Gastrocnemius medialis (tissue), 4 donors: ENCODE measurements at regions not wholly inside any gene's neighbourhood (a gene's known extent, or its start where the extent isn't known, plus 50 kb on each side); places are given as distances from the start of the nearest gene placed in this dataset.

Experiments
- ATAC-seq, 2 donors: fragments of 150-250 bp; one replicate each; pipeline ENCODE4 v1.9.1; 2016
- DNase-seq, 2 donors: peaks; one replicate each; pipeline ENCODE4 v3.0.0-alpha.2; 2019
- H3K27ac ChIP-seq, 4 donors: fragments of 200-600 bp; sonication (generic); 1 replicate in 1 of 4; 2 replicates in 3 of 4; pipeline ENCODE4 v1.5.1; 2016 to 2018; ENCODE audit warnings: mild to moderate bottlenecking in 2 of 4, moderate library complexity in 1 of 4
- H3K27me3 ChIP-seq, 3 donors: fragments of 200-600 bp; sonication (generic) in 2 of 3; 1 replicate in 1 of 3; 2 replicates in 2 of 3; pipeline versions ENCODE4 v1.5.1 to v1.6.0; 2016 to 2019; ENCODE audit warnings: mild to moderate bottlenecking in 1 of 3, moderate library complexity in 1 of 3
- H3K36me3 ChIP-seq, 2 donors: fragments of 200-600 bp; sonication (generic) in 1 of 2; one replicate each; pipeline ENCODE4 v1.5.1; 2017 to 2018
- H3K4me1 ChIP-seq, 2 donors: fragments of 200-600 bp; sonication (generic) in 1 of 2; one replicate each; pipeline ENCODE4 v1.5.1; 2016 to 2017; ENCODE audit warnings: mild to moderate bottlenecking in 2 of 2
- H3K4me3 ChIP-seq, 4 donors: fragments of 200-600 bp; sonication (generic) in 3 of 4; 1 replicate in 1 of 4; 2 replicates in 3 of 4; pipeline ENCODE4 v1.5.1; 2016 to 2019; ENCODE audit warnings: mild to moderate bottlenecking in 2 of 4
- H3K9me3 ChIP-seq, 3 donors: fragments of 200-600 bp; sonication (generic) in 2 of 3; 1 replicate in 1 of 3; 2 replicates in 2 of 3; pipeline ENCODE4 v1.5.1; 2016 to 2019
- POLR2A ChIP-seq, 2 donors: fragments of 450-650 bp; IDR thresholded peaks; one replicate each; pipeline ENCODE4 v1.6.1; 2017; ENCODE audit warnings: antibody characterized with exemption in 2 of 2, mild to moderate bottlenecking in 2 of 2, moderate library complexity in 2 of 2
- in situ Hi-C, 4 donors: fragments of 200-750 bp; cut with MboI; loops; one replicate each; pipeline versions ENCODE4 v1.15.0 to v1.8.0; 2017; ENCODE audit warnings: low sequenced_read_pairs in 4 of 4
- intact Hi-C: fragments of 100-400 bp; cut with DNase I; formaldehyde crosslinking; loops from one replicate; pipeline ENCODE4 v1.15.1; 2023; ENCODE audit warnings: low total_unique reads
- TF ChIP-seq, protein P1 (sequence below), 5 experiments: fragments of 450-650 bp in 3 of 5; fragments of 200-600 bp in 2 of 5; sonication (generic) in 2 of 5; IDR thresholded peaks in 4 of 5; conservative IDR thresholded peaks in 1 of 5; 1 replicate in 4 of 5; 2 replicates in 1 of 5; pipeline ENCODE4 v1.5.1; 2016 to 2019; ENCODE audit warnings: antibody characterized with exemption in 5 of 5, mild to moderate bottlenecking in 3 of 5, moderate library complexity in 3 of 5

DNA sequence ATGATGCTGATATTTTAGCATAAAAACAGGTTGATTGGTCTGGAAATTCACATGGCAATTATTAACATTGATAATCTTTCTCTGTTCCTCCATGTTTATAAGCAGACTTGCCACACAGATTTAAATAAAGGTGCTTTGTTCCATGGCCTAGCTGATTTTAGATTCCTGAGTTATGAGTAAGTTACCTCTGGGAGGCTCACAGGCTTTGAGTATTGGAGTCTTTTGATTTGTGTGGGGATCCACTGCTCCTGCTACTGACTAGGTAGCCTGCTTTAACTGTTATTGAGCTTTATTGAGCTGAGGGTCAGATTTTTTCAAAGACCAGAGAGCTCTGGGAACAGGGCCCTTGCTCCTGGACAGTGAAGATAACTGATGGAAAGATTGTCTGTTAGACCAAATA is 166.1 kb downstream of the ANKRD30B start:
- Histone ChIP-seq H3K4me3 (no peak overlapping the region), H3K9me3 (no peaks in the 10 kb centered on the region), H3K27me3 (no peaks in the 10 kb centered on the region), H3K27ac (no peak overlapping the region), H3K36me3 (no peaks in the 10 kb centered on the region), H3K4me1 (no peaks in the 10 kb centered on the region)
- intact Hi-C loops (no loop called here), in situ Hi-C loops (no loop called here)
- ATAC-seq (no peak), DNase-seq (no peak)
- TF ChIP-seq POLR2A (IDR thresholded peaks at IDR 0.05): no peak
- TF ChIP-seq, protein P1, sequence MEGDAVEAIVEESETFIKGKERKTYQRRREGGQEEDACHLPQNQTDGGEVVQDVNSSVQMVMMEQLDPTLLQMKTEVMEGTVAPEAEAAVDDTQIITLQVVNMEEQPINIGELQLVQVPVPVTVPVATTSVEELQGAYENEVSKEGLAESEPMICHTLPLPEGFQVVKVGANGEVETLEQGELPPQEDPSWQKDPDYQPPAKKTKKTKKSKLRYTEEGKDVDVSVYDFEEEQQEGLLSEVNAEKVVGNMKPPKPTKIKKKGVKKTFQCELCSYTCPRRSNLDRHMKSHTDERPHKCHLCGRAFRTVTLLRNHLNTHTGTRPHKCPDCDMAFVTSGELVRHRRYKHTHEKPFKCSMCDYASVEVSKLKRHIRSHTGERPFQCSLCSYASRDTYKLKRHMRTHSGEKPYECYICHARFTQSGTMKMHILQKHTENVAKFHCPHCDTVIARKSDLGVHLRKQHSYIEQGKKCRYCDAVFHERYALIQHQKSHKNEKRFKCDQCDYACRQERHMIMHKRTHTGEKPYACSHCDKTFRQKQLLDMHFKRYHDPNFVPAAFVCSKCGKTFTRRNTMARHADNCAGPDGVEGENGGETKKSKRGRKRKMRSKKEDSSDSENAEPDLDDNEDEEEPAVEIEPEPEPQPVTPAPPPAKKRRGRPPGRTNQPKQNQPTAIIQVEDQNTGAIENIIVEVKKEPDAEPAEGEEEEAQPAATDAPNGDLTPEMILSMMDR (IDR thresholded peaks at IDR 0.05 in 4 of 5, conservative IDR thresholded peaks at IDR 0.05 in 1 of 5): no peak

DNA sequence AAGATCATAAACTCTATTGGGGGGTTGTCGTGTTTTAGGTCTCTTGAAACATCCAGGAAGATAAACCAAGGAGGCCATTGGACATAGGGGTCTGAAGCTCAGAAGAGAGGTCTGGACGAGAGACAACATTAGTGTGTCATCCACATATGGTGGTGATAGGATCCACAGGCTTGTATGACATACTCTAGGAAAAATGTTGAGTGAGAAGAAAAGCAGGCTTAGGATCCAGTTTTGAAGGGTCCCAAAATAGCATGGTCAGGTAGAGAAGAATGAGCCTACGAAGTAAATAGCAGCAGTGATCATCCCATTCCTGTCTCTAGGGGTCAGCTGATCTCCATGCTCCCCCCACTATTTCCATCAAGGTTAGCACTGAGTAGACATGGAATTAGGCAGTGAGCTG is 166.8 kb downstream of the ANKRD30B start:
- H3K27me3 ChIP-seq: no peaks in the 10 kb centered on the region
- H3K4me1 ChIP-seq: no peaks in the 10 kb centered on the region
- H3K9me3 ChIP-seq: no peaks in the 10 kb centered on the region
- ATAC-seq: no peak
- no peak overlapping the region for H3K4me3 ChIP-seq
- no peak for DNase-seq
- in situ Hi-C loops: no loop called here
- TF ChIP-seq POLR2A (IDR thresholded peaks at IDR 0.05): no peak
- TF ChIP-seq, protein P1 (IDR thresholded peaks at IDR 0.05 in 4 of 5, conservative IDR thresholded peaks at IDR 0.05 in 1 of 5): no peak
- H3K36me3 ChIP-seq: no peaks in the 10 kb centered on the region
- intact Hi-C loops: no loop called here
- no peak overlapping the region for H3K27ac ChIP-seq

DNA sequence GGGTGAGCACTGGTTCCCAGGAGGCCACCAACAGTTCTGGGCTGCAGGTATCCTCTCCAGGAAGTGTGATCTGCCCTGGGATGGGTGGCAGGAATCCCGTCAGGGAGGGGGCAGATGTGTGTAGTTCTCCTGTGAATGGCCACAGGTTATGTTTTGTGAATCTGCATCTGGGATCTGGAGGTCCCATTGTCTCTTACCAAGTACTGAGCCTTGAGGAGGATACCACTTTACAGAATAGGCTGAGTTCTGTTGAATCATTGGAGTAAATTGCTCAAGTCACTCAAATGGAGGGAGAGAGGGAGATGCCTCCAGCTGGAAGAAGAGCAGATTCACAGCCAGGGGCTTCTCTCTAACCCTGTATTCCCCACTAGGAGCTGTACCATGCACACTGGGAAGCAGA is 168.2 kb downstream of the ANKRD30B start:
- no peaks in the 10 kb centered on the region for H3K36me3 ChIP-seq
- intact Hi-C loops: no loop called here
- TF ChIP-seq POLR2A (IDR thresholded peaks at IDR 0.05): no peak
- TF ChIP-seq, protein P1 (IDR thresholded peaks at IDR 0.05 in 4 of 5, conservative IDR thresholded peaks at IDR 0.05 in 1 of 5): no peak
- no peak overlapping the region for H3K27ac ChIP-seq
- no peak for DNase-seq
- ATAC-seq: no peak
- no peaks in the 10 kb centered on the region for H3K9me3 ChIP-seq
- in situ Hi-C loops: no loop called here
- H3K4me3 ChIP-seq: no peak overlapping the region
- H3K4me1 ChIP-seq: no peaks in the 10 kb centered on the region
- no peaks in the 10 kb centered on the region for H3K27me3 ChIP-seq

DNA sequence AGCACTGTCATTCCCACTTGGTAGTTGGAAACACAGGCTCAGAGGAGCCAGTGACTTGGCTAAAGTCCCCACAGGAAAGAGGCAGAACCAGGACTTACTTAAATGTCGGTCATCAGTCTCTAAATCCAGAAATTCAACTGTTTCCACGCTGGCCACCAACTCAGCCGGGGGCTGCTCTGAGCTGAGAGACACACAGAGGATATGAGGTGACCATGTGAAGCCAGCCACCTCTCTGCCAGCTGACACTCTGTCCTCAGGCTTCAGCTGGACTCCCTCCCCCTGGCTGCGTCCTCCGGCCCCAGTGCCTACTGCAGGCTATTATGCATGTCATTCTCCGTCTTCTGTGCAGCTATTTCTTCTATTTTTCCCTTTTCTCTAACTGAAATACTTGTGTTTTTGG is 168.9 kb downstream of the ANKRD30B start:
- no peak for DNase-seq
- H3K36me3 ChIP-seq: no peaks in the 10 kb centered on the region
- intact Hi-C loops: no loop called here
- ATAC-seq: no peak
- no peak overlapping the region for H3K27ac ChIP-seq
- no peak overlapping the region for H3K4me3 ChIP-seq
- H3K4me1 ChIP-seq: no peaks in the 10 kb centered on the region
- TF ChIP-seq POLR2A (IDR thresholded peaks at IDR 0.05): no peak
- TF ChIP-seq, protein P1 (IDR thresholded peaks at IDR 0.05 in 4 of 5, conservative IDR thresholded peaks at IDR 0.05 in 1 of 5): no peak
- no peaks in the 10 kb centered on the region for H3K9me3 ChIP-seq
- in situ Hi-C loops: no loop called here
- no peaks in the 10 kb centered on the region for H3K27me3 ChIP-seq

DNA sequence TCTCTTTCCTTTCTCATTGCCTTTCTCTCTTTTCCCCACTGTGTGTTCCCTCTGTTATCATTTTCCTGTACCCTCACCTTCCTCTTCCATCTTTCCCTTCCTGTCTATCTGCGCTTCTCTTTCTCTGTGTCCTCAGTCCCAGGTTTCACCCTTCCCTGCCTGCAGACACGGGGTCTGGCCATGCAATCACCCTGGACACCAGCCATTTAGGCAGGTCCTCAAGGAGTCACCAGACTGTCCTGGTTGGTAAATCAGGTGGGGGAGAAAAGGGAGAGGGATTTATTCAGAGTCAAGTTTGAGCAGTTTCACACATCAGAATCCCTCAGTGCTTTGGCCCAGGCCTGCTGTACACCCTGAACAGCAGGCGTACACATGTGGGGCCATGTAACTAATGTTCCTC is 169.3 kb downstream of the ANKRD30B start:
- in situ Hi-C loops: no loop called here
- no peak overlapping the region for H3K27ac ChIP-seq
- DNase-seq: no peak
- H3K36me3 ChIP-seq: no peaks in the 10 kb centered on the region
- intact Hi-C loops: no loop called here
- no peak overlapping the region for H3K4me3 ChIP-seq
- TF ChIP-seq, protein P1 (IDR thresholded peaks at IDR 0.05 in 4 of 5, conservative IDR thresholded peaks at IDR 0.05 in 1 of 5): no peak
- no peak for TF ChIP-seq POLR2A (IDR thresholded peaks at IDR 0.05)
- no peaks in the 10 kb centered on the region for H3K27me3 ChIP-seq
- ATAC-seq: no peak
- H3K9me3 ChIP-seq: no peaks in the 10 kb centered on the region
- H3K4me1 ChIP-seq: no peaks in the 10 kb centered on the region
